ENCODE measurements at regions not wholly inside any gene's neighbourhood (a gene's known extent, or its start where the extent isn't known, plus 50 kb on each side); places are given as distances from the start of the nearest gene placed in this dataset.

DNA sequence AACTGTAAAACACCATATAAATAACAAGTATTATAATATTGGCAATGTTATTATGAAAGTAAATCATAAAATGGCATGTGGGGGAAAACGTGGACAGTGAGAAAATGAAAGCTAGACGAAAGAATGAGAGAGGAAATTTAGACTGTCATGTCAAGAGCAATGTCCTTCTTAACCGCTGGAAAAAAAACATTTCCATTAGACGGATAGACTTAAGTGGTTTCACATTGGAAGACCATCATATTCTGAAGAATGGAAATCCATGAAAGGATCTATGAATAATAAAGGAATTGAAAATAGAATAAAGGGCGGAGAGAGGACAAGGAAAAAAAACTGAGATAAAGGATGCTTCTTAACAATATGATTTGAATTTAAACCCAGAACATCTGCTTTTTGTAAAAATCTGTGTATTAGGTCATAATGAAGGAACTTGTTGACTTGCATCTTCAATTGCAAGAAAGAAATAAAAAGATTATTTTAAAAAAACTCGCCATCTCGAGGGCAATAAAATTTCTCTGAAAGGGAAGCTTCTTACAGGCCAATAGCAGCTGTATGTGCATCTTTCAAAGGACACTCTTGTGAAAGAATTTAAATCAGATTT, 90.6 kb downstream of the SPRY2 start:
- DNase-seq (ENCODE audit: low read depth), result no peak
- TF ChIP-seq, protein P1, sequence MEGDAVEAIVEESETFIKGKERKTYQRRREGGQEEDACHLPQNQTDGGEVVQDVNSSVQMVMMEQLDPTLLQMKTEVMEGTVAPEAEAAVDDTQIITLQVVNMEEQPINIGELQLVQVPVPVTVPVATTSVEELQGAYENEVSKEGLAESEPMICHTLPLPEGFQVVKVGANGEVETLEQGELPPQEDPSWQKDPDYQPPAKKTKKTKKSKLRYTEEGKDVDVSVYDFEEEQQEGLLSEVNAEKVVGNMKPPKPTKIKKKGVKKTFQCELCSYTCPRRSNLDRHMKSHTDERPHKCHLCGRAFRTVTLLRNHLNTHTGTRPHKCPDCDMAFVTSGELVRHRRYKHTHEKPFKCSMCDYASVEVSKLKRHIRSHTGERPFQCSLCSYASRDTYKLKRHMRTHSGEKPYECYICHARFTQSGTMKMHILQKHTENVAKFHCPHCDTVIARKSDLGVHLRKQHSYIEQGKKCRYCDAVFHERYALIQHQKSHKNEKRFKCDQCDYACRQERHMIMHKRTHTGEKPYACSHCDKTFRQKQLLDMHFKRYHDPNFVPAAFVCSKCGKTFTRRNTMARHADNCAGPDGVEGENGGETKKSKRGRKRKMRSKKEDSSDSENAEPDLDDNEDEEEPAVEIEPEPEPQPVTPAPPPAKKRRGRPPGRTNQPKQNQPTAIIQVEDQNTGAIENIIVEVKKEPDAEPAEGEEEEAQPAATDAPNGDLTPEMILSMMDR (conservative IDR thresholded peaks at IDR 0.05; ENCODE audit: low read depth, low read length), result no peak
- no peak overlapping the region for H3K4me3 ChIP-seq (ENCODE audit: low read depth, low read length)

GRCh38 chr13:80249516-80250212, 91.3 kb downstream of the SPRY2 start:
- H3K4me3 ChIP-seq (ENCODE audit: low read depth, low read length), result no peak overlapping the region
- no peak for DNase-seq (ENCODE audit: low read depth)
- TF ChIP-seq, protein P1 (conservative IDR thresholded peaks at IDR 0.05; ENCODE audit: low read depth, low read length), result no peak

DNA sequence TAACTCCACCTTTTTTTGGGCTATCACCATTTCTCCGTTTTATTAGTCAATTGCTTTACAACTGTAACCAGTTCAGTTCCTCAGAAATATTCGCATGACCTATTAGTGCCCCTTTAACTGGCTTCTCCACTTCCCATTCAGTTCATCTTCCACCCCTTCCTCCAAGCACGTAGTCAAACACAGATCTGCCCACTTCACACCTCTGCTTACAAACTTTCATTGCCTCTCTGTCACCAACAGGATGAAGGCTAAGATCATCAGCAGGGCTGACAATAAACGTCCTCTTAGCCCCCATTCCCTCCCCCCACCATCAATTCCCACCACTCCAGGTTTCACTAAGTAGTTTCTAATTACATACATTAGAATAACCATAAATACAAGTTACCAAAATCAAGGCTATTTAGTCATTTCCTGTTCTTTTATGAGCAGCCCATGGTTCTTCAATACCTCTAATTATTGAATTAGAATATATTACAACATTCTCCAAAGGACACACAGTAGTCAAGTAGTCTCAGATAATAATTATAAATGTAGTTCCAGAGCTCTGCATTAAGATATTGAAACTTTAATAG, 95.7 kb downstream of the SPRY2 start:
- DNase-seq (ENCODE audit: low read depth), result no peak
- TF ChIP-seq, protein P1 (conservative IDR thresholded peaks at IDR 0.05; ENCODE audit: low read depth, low read length), result no peak
- no peak overlapping the region for H3K4me3 ChIP-seq (ENCODE audit: low read depth, low read length)

GRCh38 chr13:80244574-80244973, 96.4 kb downstream of the SPRY2 start:
- TF ChIP-seq, protein P1 (conservative IDR thresholded peaks at IDR 0.05; ENCODE audit: low read depth, low read length), result no peak
- DNase-seq (ENCODE audit: low read depth), result no peak
- no peak overlapping the region for H3K4me3 ChIP-seq (ENCODE audit: low read depth, low read length)

DNA sequence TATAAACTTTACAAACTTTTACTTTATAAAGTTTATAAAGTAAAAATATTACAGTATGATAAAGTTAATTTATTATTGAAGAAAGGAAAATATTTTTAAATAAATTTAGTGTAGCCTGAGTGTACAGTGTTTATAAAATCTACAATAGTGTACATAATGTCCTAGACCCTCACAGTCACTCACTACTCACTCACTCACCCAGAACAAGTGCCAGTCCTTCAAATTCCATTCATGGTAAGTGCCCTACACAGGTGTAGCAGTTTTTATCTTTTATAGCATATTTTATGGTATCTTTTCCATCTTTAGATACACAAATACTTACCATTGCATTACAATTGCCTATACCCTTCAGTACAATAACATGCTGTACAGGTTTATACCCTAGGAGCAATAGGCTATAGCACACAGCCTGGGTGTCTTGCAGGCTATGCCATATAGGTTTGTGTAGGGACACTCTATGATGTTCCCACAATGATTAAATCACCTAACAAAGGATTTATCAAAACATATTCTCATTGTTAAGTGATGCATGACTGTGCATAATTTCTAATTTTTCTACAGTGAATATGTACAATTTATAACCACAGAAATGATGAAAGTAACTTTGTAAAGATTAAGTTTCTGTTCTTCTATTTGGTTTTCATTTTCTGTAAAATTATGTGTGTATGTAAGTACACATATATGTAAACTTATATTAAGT, 98.0 kb downstream of the SPRY2 start:
- TF ChIP-seq, protein P1 (conservative IDR thresholded peaks at IDR 0.05; ENCODE audit: low read depth, low read length), result no peak
- H3K4me3 ChIP-seq (ENCODE audit: low read depth, low read length), result no peak overlapping the region
- no peak for DNase-seq (ENCODE audit: low read depth)

DNA sequence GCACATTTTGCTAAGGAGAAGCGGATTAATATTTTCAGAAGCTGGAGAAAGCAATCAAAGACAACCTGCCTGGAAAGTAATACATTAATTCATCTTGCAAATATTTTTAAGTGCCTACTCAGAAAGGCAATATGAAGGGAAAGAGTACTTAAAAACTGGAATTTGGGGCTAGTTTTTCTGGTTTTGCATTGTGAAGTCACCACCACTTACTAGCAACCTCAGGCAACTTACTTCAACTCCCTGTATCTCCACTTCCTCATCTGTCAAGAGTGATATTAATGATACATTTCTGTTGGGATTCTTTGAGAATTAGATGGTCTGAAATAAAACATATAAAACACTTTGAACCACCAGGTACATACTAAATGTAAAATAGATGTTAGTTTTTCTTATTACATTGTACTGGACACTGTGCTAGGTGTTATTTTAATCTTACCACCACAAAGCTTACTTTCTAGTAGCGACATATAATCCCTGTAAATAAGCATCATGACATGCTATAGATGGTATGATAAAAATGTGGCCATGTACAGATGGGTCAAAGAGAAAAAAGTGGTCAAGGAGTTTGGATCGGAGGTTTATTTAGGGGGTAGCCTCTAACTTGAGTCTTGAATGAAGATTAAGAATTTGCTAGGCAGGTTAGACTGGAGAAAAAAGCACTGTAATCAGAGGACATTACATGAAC, 101.2 kb downstream of the SPRY2 start:
- no peak for DNase-seq (ENCODE audit: low read depth)
- TF ChIP-seq, protein P1 (conservative IDR thresholded peaks at IDR 0.05; ENCODE audit: low read depth, low read length), result no peak
- no peak overlapping the region for H3K4me3 ChIP-seq (ENCODE audit: low read depth, low read length)

Measured in epithelial cell of proximal tubule (primary cell).